ENCODE measurements at regions not wholly inside any gene's neighbourhood (a gene's known extent, or its start where the extent isn't known, plus 50 kb on each side); places are given as distances from the start of the nearest gene placed in this dataset.
"Not testable (repeated sequence)": the region's sequence is repeated elsewhere in the genome, so short reads cannot be mapped to it uniquely, and the experiment has no call there.

DNA sequence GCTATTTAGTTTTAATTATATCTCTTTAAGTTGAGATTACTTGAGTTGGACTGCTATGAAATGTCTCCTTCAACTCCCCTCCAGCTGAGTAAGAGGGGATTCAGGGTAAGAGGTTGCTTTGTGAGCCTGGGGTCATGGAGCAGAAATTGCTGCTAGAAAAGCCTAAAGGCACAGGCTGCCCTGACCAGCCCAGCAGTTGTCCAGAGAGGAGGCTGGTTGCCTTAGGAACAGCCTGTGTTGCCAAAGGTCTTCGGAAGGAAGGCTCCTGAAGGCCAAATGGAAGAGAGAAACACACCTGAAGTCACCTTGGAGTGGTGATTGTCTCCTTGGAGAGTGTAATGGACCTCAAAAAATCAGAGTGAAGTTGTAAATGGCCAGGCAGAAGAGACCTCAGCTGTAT is 235.5 kb upstream of the PDE3A start:
- no peak overlapping the region for H3K4me3 ChIP-seq (ENCODE audit: low read length)
- H3K27ac ChIP-seq (ENCODE audit: low read length) = no peak overlapping the region
- H3K4me1 ChIP-seq (ENCODE audit: control insufficient read depth, insufficient read depth, low read length) = no peaks in the 10 kb centered on the region
- 89% methylated on average over 1 of the region's 1 CpG for WGBS
- intact Hi-C loops (cut with DNase I) = no loop called here
- H3K9me3 ChIP-seq (ENCODE audit: control insufficient read depth, low read length) = no peaks in the 10 kb centered on the region
- no peaks in the 10 kb centered on the region for H3K27me3 ChIP-seq (ENCODE audit: control insufficient read depth, insufficient read depth)
- ATAC-seq (no peak), DNase-seq (no peak)

DNA sequence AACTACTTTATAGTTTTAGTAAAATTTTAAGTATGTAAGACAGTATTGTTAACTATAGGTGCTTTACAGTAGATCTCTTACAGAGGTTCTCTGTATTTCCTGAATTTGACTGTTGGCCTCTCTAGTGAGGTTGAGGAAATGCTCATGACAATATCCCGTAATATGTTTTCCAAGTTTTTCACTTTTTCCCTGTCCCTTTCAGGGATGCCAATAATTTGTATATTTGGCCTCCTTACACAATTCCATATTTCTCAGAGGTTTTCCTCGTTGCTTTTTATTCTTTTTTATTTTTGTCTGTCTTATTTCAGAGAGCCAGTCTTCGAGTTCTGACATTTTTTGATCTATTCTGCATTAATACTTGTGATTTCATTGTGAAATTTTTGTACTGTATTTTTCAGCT is 233.7 kb upstream of the PDE3A start:
- ATAC-seq = no peak
- intact Hi-C loops (cut with DNase I) = no loop called here
- Histone ChIP-seq H3K27ac (ENCODE audit: low read length) (no peak overlapping the region), H3K9me3 (ENCODE audit: control insufficient read depth, low read length) (no peaks in the 10 kb centered on the region), H3K27me3 (ENCODE audit: control insufficient read depth, insufficient read depth) (no peaks in the 10 kb centered on the region), H3K4me1 (ENCODE audit: control insufficient read depth, insufficient read depth, low read length) (no peaks in the 10 kb centered on the region), H3K4me3 (ENCODE audit: low read length) (no peak overlapping the region)
- 55% methylated on average over 3 of the region's 3 CpGs for WGBS
- no peak for DNase-seq

DNA sequence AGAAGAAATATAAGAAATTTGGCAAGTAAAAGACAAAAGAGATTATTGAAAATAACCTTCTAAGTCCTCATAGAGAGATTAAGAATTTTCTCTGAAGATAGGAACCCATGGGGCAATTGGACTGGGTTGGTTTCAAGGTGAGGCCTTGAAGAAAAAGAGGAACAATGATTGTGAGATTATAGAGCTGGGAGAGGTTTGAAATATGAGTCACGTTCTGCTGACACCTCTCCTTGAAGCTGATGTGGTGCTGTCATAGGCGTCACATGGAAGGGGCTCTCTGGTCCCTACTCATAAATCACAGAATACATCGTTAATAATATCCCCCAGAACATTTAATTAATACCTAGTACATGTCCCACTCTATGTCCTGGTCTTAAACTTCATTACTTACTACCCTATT is 227.6 kb upstream of the PDE3A start:
- no peaks in the 10 kb centered on the region for H3K27me3 ChIP-seq (ENCODE audit: control insufficient read depth, insufficient read depth)
- 88% methylated on average over 3 of the region's 3 CpGs for WGBS
- no peaks in the 10 kb centered on the region for H3K4me1 ChIP-seq (ENCODE audit: control insufficient read depth, insufficient read depth, low read length)
- intact Hi-C loops (cut with DNase I) = no loop called here
- no peaks in the 10 kb centered on the region for H3K9me3 ChIP-seq (ENCODE audit: control insufficient read depth, low read length)
- H3K4me3 ChIP-seq (ENCODE audit: low read length) = no peak overlapping the region
- ATAC-seq = no peak
- no peak overlapping the region for H3K27ac ChIP-seq (ENCODE audit: low read length)
- no peak for DNase-seq

DNA sequence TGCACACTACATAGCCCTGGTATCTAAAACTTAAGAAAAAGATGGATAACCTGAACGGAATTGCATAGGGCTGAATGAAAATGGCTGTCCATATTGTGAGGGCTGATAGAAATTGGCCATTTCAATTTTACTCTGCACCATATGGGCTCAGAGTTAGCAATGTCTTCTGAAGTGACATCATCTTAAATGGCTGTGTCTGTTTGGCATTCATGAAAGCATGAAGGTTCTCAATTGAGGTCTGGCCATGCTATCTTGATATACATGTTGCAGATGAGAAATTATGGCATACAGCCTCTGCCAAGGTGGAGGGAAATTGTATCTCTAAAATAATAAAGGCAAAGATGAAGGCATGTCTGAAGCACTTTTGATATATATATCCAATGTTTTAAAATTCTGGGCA is 226.0 kb upstream of the PDE3A start:
- no peak overlapping the region for H3K27ac ChIP-seq (ENCODE audit: low read length)
- 79% methylated on average over 1 of the region's 1 CpG for WGBS
- intact Hi-C loops (cut with DNase I) = no loop called here
- DNase-seq = no peak
- H3K27me3 ChIP-seq (ENCODE audit: control insufficient read depth, insufficient read depth) = no peaks in the 10 kb centered on the region
- no peaks in the 10 kb centered on the region for H3K4me1 ChIP-seq (ENCODE audit: control insufficient read depth, insufficient read depth, low read length)
- H3K9me3 ChIP-seq (ENCODE audit: control insufficient read depth, low read length) = no peaks in the 10 kb centered on the region
- no peak overlapping the region for H3K4me3 ChIP-seq (ENCODE audit: low read length)
- no peak for ATAC-seq

DNA sequence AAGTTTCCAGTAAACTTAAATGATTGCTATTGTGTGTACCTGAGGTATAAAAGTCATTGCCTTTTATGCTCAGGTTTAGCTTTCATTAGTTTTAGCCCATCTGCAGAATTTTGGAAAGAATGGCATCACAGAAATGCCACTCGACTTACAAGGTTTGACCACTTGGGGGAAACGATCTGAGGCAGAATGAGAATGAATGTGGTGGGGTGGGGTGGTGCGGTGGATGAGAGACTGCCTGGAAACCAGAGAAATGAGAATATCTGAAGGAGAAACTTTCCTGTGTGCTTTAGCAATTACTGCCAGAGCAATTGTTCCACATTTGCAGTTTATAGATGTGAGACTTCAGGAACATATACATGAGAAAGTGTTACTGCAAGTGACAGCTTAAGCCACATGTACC is 225.4 kb upstream of the PDE3A start:
- no peaks in the 10 kb centered on the region for H3K4me1 ChIP-seq (ENCODE audit: control insufficient read depth, insufficient read depth, low read length)
- H3K9me3 ChIP-seq (ENCODE audit: control insufficient read depth, low read length) = no peaks in the 10 kb centered on the region
- no peak overlapping the region for H3K4me3 ChIP-seq (ENCODE audit: low read length)
- ATAC-seq (no peak), DNase-seq (no peak)
- intact Hi-C loops (cut with DNase I) = no loop called here
- H3K27ac ChIP-seq (ENCODE audit: low read length) = no peak overlapping the region
- H3K27me3 ChIP-seq (ENCODE audit: control insufficient read depth, insufficient read depth) = no peaks in the 10 kb centered on the region
- WGBS = 41% methylated on average over 3 of the region's 3 CpGs

DNA sequence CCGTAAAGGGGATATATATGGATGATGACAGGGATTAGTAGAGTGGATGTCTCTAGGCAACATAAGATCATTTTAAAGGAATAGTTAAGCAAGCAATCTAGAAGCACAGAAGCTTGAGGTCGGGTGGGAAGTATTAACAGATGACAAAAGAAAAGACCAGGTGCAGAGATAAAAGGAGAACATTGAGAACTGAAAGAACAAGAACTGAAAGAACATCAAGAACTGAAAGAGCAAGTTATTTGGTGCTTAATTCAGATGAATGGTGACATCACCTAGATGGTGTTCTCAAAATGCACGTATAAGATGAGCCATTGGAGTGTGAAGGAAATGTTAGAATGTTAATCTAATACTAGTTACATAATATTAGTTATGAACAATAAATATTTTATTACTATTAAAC is 224.0 kb upstream of the PDE3A start:
- Histone ChIP-seq H3K27ac (ENCODE audit: low read length) (no peak overlapping the region), H3K4me1 (ENCODE audit: control insufficient read depth, insufficient read depth, low read length) (no peaks in the 10 kb centered on the region), H3K9me3 (ENCODE audit: control insufficient read depth, low read length) (no peaks in the 10 kb centered on the region), H3K27me3 (ENCODE audit: control insufficient read depth, insufficient read depth) (no peaks in the 10 kb centered on the region), H3K4me3 (ENCODE audit: low read length) (no peak overlapping the region)
- ATAC-seq = no peak
- WGBS = 79% methylated on average over 3 of the region's 3 CpGs
- intact Hi-C loops (cut with DNase I) = no loop called here
- no peak for DNase-seq

DNA sequence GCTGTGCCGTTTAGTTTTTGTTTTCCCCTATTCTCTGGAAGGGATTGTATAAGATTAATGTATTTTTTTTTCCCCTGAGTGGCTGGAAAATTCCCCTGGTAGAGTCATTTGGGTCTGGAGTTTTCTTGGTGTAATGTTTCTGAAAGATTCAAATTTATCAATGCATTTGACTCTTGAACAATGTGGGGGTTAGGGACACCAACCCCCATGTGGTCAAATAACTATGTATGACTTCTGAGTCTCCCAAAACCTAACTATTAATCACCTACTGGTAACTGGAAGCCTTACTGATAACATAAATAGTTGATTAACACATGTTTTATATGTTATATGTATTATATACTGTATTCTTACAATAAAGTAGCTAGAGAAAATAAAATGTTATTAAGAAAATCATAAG is 220.1 kb upstream of the PDE3A start:
- H3K9me3 ChIP-seq (ENCODE audit: control insufficient read depth, low read length) = no peaks in the 10 kb centered on the region
- WGBS = 70% methylated on average over 1 of the region's 1 CpG
- no peak for ATAC-seq
- no peaks in the 10 kb centered on the region for H3K4me1 ChIP-seq (ENCODE audit: control insufficient read depth, insufficient read depth, low read length)
- no peak overlapping the region for H3K27ac ChIP-seq (ENCODE audit: low read length)
- no peak for DNase-seq
- intact Hi-C loops (cut with DNase I) = no loop called here
- no peaks in the 10 kb centered on the region for H3K27me3 ChIP-seq (ENCODE audit: control insufficient read depth, insufficient read depth)
- H3K4me3 ChIP-seq (ENCODE audit: low read length) = no peak overlapping the region

DNA sequence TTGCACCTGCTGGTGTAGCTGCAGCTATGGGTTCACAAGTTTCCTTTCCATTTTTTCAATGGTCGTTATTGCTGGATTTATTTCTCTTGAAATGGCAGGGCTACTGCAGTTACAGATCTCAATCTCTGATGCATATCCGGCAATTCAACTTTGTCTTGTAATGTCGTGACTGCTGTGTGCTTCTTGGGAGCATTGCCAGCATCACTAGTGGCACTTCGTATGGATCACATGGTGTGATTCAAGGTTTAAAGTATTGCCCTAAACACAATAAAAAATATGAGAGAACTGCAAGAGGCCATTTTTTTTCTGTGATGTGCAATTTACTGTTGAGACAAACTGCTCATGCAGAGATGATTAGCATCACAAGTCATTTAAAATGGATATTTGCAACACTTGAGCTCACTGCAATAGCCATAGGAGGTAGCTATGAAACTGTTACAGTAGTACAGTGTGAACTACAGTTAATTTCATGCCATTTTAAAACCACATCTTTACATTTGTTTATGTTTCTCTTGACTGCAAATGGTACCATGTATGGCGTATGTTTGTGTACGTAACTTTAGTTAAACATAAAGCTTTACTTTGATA is 217.4 kb upstream of the PDE3A start:
- no peak for ATAC-seq
- H3K27me3 ChIP-seq (ENCODE audit: control insufficient read depth, insufficient read depth) = no peaks in the 10 kb centered on the region
- no peak overlapping the region for H3K4me3 ChIP-seq (ENCODE audit: low read length)
- no peak overlapping the region for H3K27ac ChIP-seq (ENCODE audit: low read length)
- no peak for DNase-seq
- WGBS = 61% methylated on average over 6 of the region's 6 CpGs
- intact Hi-C loops (cut with DNase I) = no loop called here
- H3K9me3 ChIP-seq (ENCODE audit: control insufficient read depth, low read length) = no peaks in the 10 kb centered on the region
- no peaks in the 10 kb centered on the region for H3K4me1 ChIP-seq (ENCODE audit: control insufficient read depth, insufficient read depth, low read length)

DNA sequence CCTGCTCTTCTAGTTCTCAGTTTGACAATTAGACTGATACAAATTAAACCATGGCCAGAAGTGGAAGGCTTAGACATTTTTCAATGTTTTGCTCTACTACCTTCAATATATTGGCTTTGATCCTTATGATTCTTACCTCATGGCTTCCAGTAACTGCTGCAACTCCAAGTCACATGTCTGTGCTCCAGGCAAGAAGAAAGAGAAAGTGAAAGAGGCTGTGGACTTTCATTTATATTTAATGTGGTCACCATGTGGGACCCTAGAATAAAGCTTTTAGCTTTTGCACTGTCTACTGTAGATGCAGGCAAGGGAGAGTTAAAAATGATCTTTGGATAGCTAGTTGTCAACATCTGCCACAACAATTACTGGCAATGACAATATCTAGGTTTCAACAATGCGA is 214.3 kb upstream of the PDE3A start:
- Histone ChIP-seq H3K4me3 (ENCODE audit: low read length) (no peak overlapping the region), H3K9me3 (ENCODE audit: control insufficient read depth, low read length) (no peaks in the 10 kb centered on the region), H3K27me3 (ENCODE audit: control insufficient read depth, insufficient read depth) (no peaks in the 10 kb centered on the region), H3K27ac (ENCODE audit: low read length) (no peak overlapping the region), H3K4me1 (ENCODE audit: control insufficient read depth, insufficient read depth, low read length) (no peaks in the 10 kb centered on the region)
- intact Hi-C loops (cut with DNase I) = no loop called here
- WGBS = 81% methylated on average over 1 of the region's 1 CpG
- ATAC-seq (no peak), DNase-seq (no peak)

DNA sequence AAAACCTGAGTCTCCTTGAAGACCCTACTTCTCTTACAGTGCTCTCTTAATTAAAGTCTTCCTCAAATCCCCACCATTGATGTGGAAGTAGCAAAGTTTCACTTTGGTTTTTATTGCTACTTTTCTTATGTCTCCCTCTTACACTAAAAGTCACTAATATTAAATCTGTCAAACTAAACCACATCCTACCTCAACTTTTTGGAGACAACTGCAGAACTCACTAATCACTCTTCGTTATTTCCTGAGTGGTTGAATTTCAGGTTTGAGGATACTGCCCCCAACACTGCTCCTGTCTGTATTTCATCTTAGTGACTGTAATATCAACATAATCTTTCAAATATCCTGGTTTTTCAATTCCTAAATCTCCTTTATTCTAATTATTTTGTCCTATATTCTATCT is 213.0 kb upstream of the PDE3A start:
- WGBS = 83% methylated on average over 1 of the region's 1 CpG
- no peaks in the 10 kb centered on the region for H3K4me1 ChIP-seq (ENCODE audit: control insufficient read depth, insufficient read depth, low read length)
- DNase-seq = no peak
- H3K4me3 ChIP-seq (ENCODE audit: low read length) = no peak overlapping the region
- H3K27me3 ChIP-seq (ENCODE audit: control insufficient read depth, insufficient read depth) = no peaks in the 10 kb centered on the region
- no peak for ATAC-seq
- H3K27ac ChIP-seq (ENCODE audit: low read length) = no peak overlapping the region
- no peaks in the 10 kb centered on the region for H3K9me3 ChIP-seq (ENCODE audit: control insufficient read depth, low read length)
- intact Hi-C loops (cut with DNase I) = no loop called here

DNA sequence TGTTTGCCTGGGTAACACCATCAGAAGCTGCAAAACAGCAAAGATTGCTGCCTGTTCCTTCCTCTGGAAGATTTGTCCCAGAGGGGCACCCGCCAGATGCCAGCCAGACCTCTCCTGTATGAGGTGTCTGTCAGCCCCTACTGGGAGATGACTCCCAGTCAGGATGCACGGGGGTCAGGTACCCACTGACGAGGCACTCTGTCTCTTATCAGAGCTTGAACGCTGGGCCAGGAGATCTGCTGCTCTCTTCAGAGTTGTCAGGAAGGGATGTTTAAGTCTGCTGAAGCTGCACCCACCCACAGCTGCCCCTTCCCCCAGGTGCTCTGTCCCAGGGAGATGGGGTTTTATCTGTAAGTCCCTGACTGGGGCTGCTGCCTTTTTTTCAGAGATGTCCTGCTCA is 207.4 kb upstream of the PDE3A start:
- ATAC-seq; intact Hi-C loops (cut with DNase I); H3K9me3 ChIP-seq (ENCODE audit: control insufficient read depth, low read length); H3K4me3 ChIP-seq (ENCODE audit: low read length); H3K27ac ChIP-seq (ENCODE audit: low read length); H3K4me1 ChIP-seq (ENCODE audit: control insufficient read depth, insufficient read depth, low read length); H3K27me3 ChIP-seq (ENCODE audit: control insufficient read depth, insufficient read depth): not testable (repeated sequence)
- WGBS = 43% methylated on average over 4 of the region's 4 CpGs
- DNase-seq = peak in 1 of 3 donors; percentile 26

DNA sequence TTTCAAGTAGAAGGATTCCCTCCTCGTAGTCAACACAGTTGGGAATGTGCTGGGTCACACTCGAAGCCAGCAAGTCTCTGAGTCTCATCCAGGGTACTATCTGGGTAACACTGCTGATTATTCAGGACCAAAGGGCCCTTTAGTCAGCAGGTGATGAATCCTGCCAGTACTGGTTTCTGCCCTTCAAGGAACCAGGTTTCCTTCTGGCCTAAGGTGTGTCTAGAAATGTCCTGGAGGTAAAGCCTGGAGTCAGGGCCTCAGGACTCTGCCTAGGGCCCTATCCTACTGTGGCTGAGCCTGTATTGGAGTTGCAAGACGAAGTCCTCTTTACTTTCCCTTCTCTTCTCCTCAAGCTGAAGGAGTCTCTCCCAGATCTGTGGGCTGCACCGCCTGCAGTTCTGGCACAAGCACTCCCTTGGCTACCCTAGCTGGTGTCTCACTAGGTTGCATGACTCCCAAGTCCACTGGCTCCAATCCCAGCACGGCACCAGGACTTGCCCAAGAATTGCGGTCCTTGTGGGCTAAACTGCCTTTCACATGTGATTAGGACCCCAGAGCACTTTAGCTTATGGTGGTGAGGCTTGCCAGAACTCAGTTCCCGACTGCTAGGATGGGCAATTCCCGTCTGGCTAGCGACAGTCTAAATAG is 193.7 kb upstream of the PDE3A start:
- no peaks in the 10 kb centered on the region for H3K27me3 ChIP-seq (ENCODE audit: control insufficient read depth, insufficient read depth)
- WGBS = 90% methylated on average over 9 of the region's 9 CpGs
- H3K4me3 ChIP-seq (ENCODE audit: low read length) = no peak overlapping the region
- H3K4me1 ChIP-seq (ENCODE audit: control insufficient read depth, insufficient read depth, low read length) = no peaks in the 10 kb centered on the region
- ATAC-seq = no peak
- no peak overlapping the region for H3K27ac ChIP-seq (ENCODE audit: low read length)
- H3K9me3 ChIP-seq (ENCODE audit: control insufficient read depth, low read length) = no peaks in the 10 kb centered on the region
- peak in 2 of 3 donors; percentile 50 to 53 for DNase-seq
- intact Hi-C loops (cut with DNase I) = no loop called here
